ENCODE measurements at regions not wholly inside any gene's neighbourhood (a gene's known extent, or its start where the extent isn't known, plus 50 kb on each side); places are given as distances from the start of the nearest gene placed in this dataset.

GRCh38 chr5:162990856-162991497 lies 446.4 kb upstream of the CCNG1 start:
- Histone ChIP-seq H3K4me3 (no peak overlapping the region), H4K20me1 (replicated peaks; ENCODE audit: insufficient read depth) (no peaks in the 10 kb centered on the region), H2AFZ (no peak overlapping the region), H3K36me3 (ENCODE audit: insufficient read depth) (no peaks in the 10 kb centered on the region), H3K9me2 (ENCODE audit: insufficient read depth) (peaks cover 6% of the 10 kb centered on the region; the same call in 1 of the 2 replicates), H3F3A (replicated peaks; ENCODE audit: low read depth) (no peaks in the 10 kb centered on the region), H3K79me2 (replicated peaks; ENCODE audit: insufficient read depth) (no peaks in the 10 kb centered on the region), H3K27ac (ENCODE audit: low read depth) (no peak overlapping the region), H3K4me1 (ENCODE audit: insufficient read depth) (no peaks in the 10 kb centered on the region), H3K27me3 (ENCODE audit: insufficient read depth) (no peaks in the 10 kb centered on the region), H3K4me2 (no peak overlapping the region)
- DNase-seq (ENCODE audit: low spot score): no peak
- no peak for ATAC-seq
- H3K36me3 Mint-ChIP-seq (ENCODE audit: low read depth): no peaks in the 10 kb centered on the region
- no peaks in the 10 kb centered on the region; the same call in 2 of the 3 replicates for H3K9me3 Mint-ChIP-seq
- H3K4me1 Mint-ChIP-seq: no peaks in the 10 kb centered on the region
- TF ChIP-seq CREB1 (CRISPR knock-in tag; IDR thresholded peaks at IDR 0.05; ENCODE audit: low read depth): no peak
- no peak for TF ChIP-seq POLR2AphosphoS5 (IDR thresholded peaks at IDR 0.05; ENCODE audit: low read depth)
- no peak for TF ChIP-seq ETS1 (IDR thresholded peaks at IDR 0.05)
- TF ChIP-seq EZH2phosphoT487 (IDR thresholded peaks at IDR 0.05; ENCODE audit: unreplicated experiment): no peak
- TF ChIP-seq ZNF114 (CRISPR knock-in tag; IDR thresholded peaks at IDR 0.05): no peak
- no peak for TF ChIP-seq ZNF331 (CRISPR knock-in tag; IDR thresholded peaks at IDR 0.05; ENCODE audit: low read depth)
- no peak for TF ChIP-seq JUNB (IDR thresholded peaks at IDR 0.05; ENCODE audit: unreplicated experiment)
- no peak for TF ChIP-seq EZH2 (IDR thresholded peaks at IDR 0.05; ENCODE audit: low read depth, unreplicated experiment)
- TF ChIP-seq REST (IDR thresholded peaks at IDR 0.05; ENCODE audit: unreplicated experiment): no peak
- TF ChIP-seq ZNF462 (CRISPR knock-in tag; IDR thresholded peaks at IDR 0.05): no peak
- TF ChIP-seq STAT1 (IDR thresholded peaks at IDR 0.05; ENCODE audit: unreplicated experiment): no peak
- no peak for TF ChIP-seq NANOG (IDR thresholded peaks at IDR 0.05; ENCODE audit: borderline replicate concordance)
- no peak for TF ChIP-seq CTCF (conservative IDR thresholded peaks at IDR 0.05; ENCODE audit: low read depth in 2 of 2)
- no peak overlapping the region for H3K27ac Mint-ChIP-seq
- H3K4me3 Mint-ChIP-seq: no peak overlapping the region
- peaks cover 4% of the 10 kb centered on the region for H3K27me3 Mint-ChIP-seq (ENCODE audit: insufficient read depth, low read depth, poor library complexity)

Measured in GM23338 (cell line).